Adrenal gland (tissue), 9 donors: ENCODE measurements at regions not wholly inside any gene's neighbourhood (a gene's known extent, or its start where the extent isn't known, plus 50 kb on each side); places are given as distances from the start of the nearest gene placed in this dataset.

Source experiments
- DNase-seq, 7 donors: peaks; one replicate each; pipeline ENCODE4 v3.0.0-alpha.2; 2019 to 2020
- H3K27ac ChIP-seq, 5 donors: fragments of 200-600 bp; sonication (generic) in 4 of 5; 1 replicate in 3 of 5; 2 replicates in 2 of 5; pipeline versions ENCODE4 v1.5.1 to v1.8.0; 2016 to 2020; ENCODE audit warnings: mild to moderate bottlenecking in 1 of 5
- H3K27me3 ChIP-seq: fragments of 200-600 bp; 2 replicates; pipeline ENCODE4 v1.8.0; 2021
- H3K36me3 ChIP-seq, 2 donors: fragments of 200-600 bp; replicated peaks in 1 of 2; 1 replicate in 1 of 2; 2 replicates in 1 of 2; pipeline versions ENCODE4 v1.5.1 to v1.8.0; 2018 to 2022
- H3K4me1 ChIP-seq, 2 donors: fragments of 200-600 bp; replicated peaks in 1 of 2; 1 replicate in 1 of 2; 2 replicates in 1 of 2; pipeline versions ENCODE4 v1.5.1 to v1.8.0; 2018 to 2021
- H3K4me3 ChIP-seq, 4 donors: fragments of 200-600 bp; sonication (generic) in 3 of 4; one replicate each; pipeline ENCODE4 v1.5.1; 2016 to 2018
- H3K9me3 ChIP-seq, 3 donors: fragments of 200-600 bp; sonication (generic) in 1 of 3; replicated peaks in 1 of 3; 1 replicate in 2 of 3; 2 replicates in 1 of 3; pipeline versions ENCODE4 v1.5.1 to v1.8.0; 2016 to 2021
- CTCF ChIP-seq, 6 experiments: fragments of 450-650 bp in 4 of 6; fragments of 200-600 bp in 2 of 6; sonication (generic) in 1 of 6; IDR thresholded peaks; 1 replicate in 5 of 6; 2 replicates in 1 of 6; pipeline versions ENCODE4 v1.5.1 to v1.8.0; 2016 to 2021; ENCODE audit warnings: antibody characterized with exemption in 6 of 6, mild to moderate bottlenecking in 2 of 6, moderate library complexity in 1 of 6
- POLR2A ChIP-seq, 2 donors: fragments of 450-650 bp; IDR thresholded peaks; one replicate each; pipeline ENCODE4 v1.6.1; 2017; ENCODE audit warnings: antibody characterized with exemption in 2 of 2, mild to moderate bottlenecking in 2 of 2, moderate library complexity in 1 of 2
- WGBS, 4 donors: extraction: QIAGEN DNeasy Blood & Tissue Kit in 2 of 4; methylation state at CpG; one replicate each; pipeline versions ENCODE4 v1.1.5 to v1.1.7; 2013 to 2017; 5-methylcytosine and 5-hydroxymethylcytosine counted together
- intact Hi-C, 2 donors: fragments of 100-400 bp; cut with DNase I; formaldehyde crosslinking; loops; one replicate each; pipeline versions ENCODE4 v1.14.1 to v1.15.0; 2022 to 2023
- donor health status: healthy with polysubstance abuse.
- donor health status: Bipolar disorder and iron deficiency.
- donor health status: DM: yes; HTN: yes; CAD: no.
- donor health status: DM: no; HTN: no; CAD: no.
- donor health status: DM: no; HTN: no; CAD: no.

- no peak overlapping the region for H3K27ac ChIP-seq
- H3K27me3 ChIP-seq: no peaks in the 10 kb centered on the region
- TF ChIP-seq CTCF (IDR thresholded peaks at IDR 0.05) (no peak), POLR2A (IDR thresholded peaks at IDR 0.05) (no peak)
- DNase-seq: no peak
- 69 to 80% (median 74%) methylated on average over 1 of the region's 1 CpG for WGBS, 4 donors
- H3K4me3 ChIP-seq: no peak overlapping the region
- H3K4me1 ChIP-seq: no peaks in the 10 kb centered on the region
- intact Hi-C loops: no loop called here
- H3K36me3 ChIP-seq: no peaks in the 10 kb centered on the region
- H3K9me3 ChIP-seq: no peaks in the 10 kb centered on the region
Measured at GRCh38 chr14:28913056-28913455, 146.5 kb downstream of the FOXG1 start.

- TF ChIP-seq CTCF (IDR thresholded peaks at IDR 0.05): no peak
- no peak for TF ChIP-seq POLR2A (IDR thresholded peaks at IDR 0.05)
- H3K36me3 ChIP-seq: no peaks in the 10 kb centered on the region
- H3K27ac ChIP-seq: no peak overlapping the region
- H3K9me3 ChIP-seq: no peaks in the 10 kb centered on the region
- DNase-seq: no peak
- no peaks in the 10 kb centered on the region for H3K27me3 ChIP-seq
- no peak overlapping the region for H3K4me3 ChIP-seq
- intact Hi-C loops: no loop called here
- 35 to 58% (median 44%) methylated on average over 1 of the region's 1 CpG for WGBS, 4 donors
- no peaks in the 10 kb centered on the region for H3K4me1 ChIP-seq
Measured at GRCh38 chr14:28926122-28926521, 159.5 kb downstream of the FOXG1 start.

- DNase-seq: no peak
- intact Hi-C loops: no loop called here
- Histone ChIP-seq H3K4me1 (no peaks in the 10 kb centered on the region), H3K27me3 (no peaks in the 10 kb centered on the region), H3K9me3 (no peaks in the 10 kb centered on the region), H3K4me3 (no peak overlapping the region), H3K36me3 (no peaks in the 10 kb centered on the region), H3K27ac (no peak overlapping the region)
- TF ChIP-seq CTCF (IDR thresholded peaks at IDR 0.05) (no peak), POLR2A (IDR thresholded peaks at IDR 0.05) (no peak)
- WGBS, 4 donors: 46 to 62% (median 59%) methylated on average over 2 of the region's 2 CpGs
Measured at GRCh38 chr14:28931999-28932398, 165.4 kb downstream of the FOXG1 start.

GRCh38 chr14:28936601-28937000, 170.0 kb downstream of the FOXG1 start:
- no peaks in the 10 kb centered on the region for H3K9me3 ChIP-seq
- TF ChIP-seq CTCF (IDR thresholded peaks at IDR 0.05) (no peak), POLR2A (IDR thresholded peaks at IDR 0.05) (no peak)
- H3K27me3 ChIP-seq: no peaks in the 10 kb centered on the region
- DNase-seq: no peak
- H3K4me3 ChIP-seq: no peak overlapping the region
- intact Hi-C loops: no loop called here
- H3K4me1 ChIP-seq: no peaks in the 10 kb centered on the region
- no peak overlapping the region for H3K27ac ChIP-seq
- H3K36me3 ChIP-seq: no peaks in the 10 kb centered on the region
